Osteoblast (primary cell): ENCODE measurements at regions not wholly inside any gene's neighbourhood (a gene's known extent, or its start where the extent isn't known, plus 50 kb on each side); places are given as distances from the start of the nearest gene placed in this dataset.

Source experiments
- DNase-seq: peaks from one replicate; pipeline ENCODE4 v3.0.0; 2011; ENCODE audit warnings: low spot score, mixed read lengths; ENCODE audit not compliant: insufficient read length; ENCODE audit errors: missing footprints
- H2AFZ ChIP-seq: 2 replicates; pipeline ENCODE4 v1.6.0; 2011; ENCODE audit warnings: mild to moderate bottlenecking, low read length
- H3K27ac ChIP-seq: 2 replicates; pipeline ENCODE4 v1.5.1; 2011; ENCODE audit warnings: mild to moderate bottlenecking, low read depth, low read length, moderate library complexity
- H3K27me3 ChIP-seq: 2 replicates; pipeline ENCODE4 v1.6.0; 2012; ENCODE audit warnings: mild to moderate bottlenecking, control low read depth, inconsistent platforms, low read length, moderate library complexity; ENCODE audit not compliant: insufficient read depth
- H3K36me3 ChIP-seq: 2 replicates; pipeline ENCODE4 v1.5.1; 2011; ENCODE audit warnings: mild to moderate bottlenecking, low read length, control low read depth, moderate library complexity; ENCODE audit not compliant: insufficient read depth
- H3K4me1 ChIP-seq: 2 replicates; pipeline ENCODE4 v1.5.1; 2011; ENCODE audit warnings: mild to moderate bottlenecking, low read length, control low read depth, moderate library complexity; ENCODE audit not compliant: insufficient read depth
- H3K4me2 ChIP-seq: 2 replicates; pipeline ENCODE4 v1.6.0; 2011; ENCODE audit warnings: mild to moderate bottlenecking, low read length; ENCODE audit not compliant: insufficient read depth
- H3K4me3 ChIP-seq: fragments of 200-600 bp; sonication (generic); 3 replicates; pipeline ENCODE4 v1.5.1; 2012; ENCODE audit warnings: mild to moderate bottlenecking, low read length, inconsistent platforms; ENCODE audit not compliant: insufficient read depth
- H3K79me2 ChIP-seq: 2 replicates; pipeline ENCODE4 v1.6.0; 2012; ENCODE audit warnings: mild to moderate bottlenecking, low read length, control low read depth, inconsistent platforms; ENCODE audit not compliant: insufficient read depth
- H3K9me3 ChIP-seq: 2 replicates; pipeline ENCODE4 v1.5.1; 2011; ENCODE audit warnings: low read depth, low read length, control low read depth
- H4K20me1 ChIP-seq: 2 replicates; pipeline ENCODE4 v1.6.0; 2012; ENCODE audit warnings: mild to moderate bottlenecking, low read length, control low read depth; ENCODE audit not compliant: insufficient read depth
- CTCF ChIP-seq: IDR thresholded peaks from 2 replicates; pipeline ENCODE4 v1.5.1; 2011; ENCODE audit warnings: mild to moderate bottlenecking, low read depth, low read length, moderate library complexity; ENCODE audit errors: extremely low read depth

GRCh38 chr7:124369310-124369709, 336.4 kb upstream of the TMEM229A start:
- Histone ChIP-seq H3K79me2 (no peaks in the 10 kb centered on the region), H2AFZ (no peak overlapping the region), H4K20me1 (no peaks in the 10 kb centered on the region), H3K4me3 (no peak overlapping the region), H3K36me3 (no peaks in the 10 kb centered on the region), H3K27ac (no peak overlapping the region), H3K4me2 (no peak overlapping the region), H3K27me3 (no peaks in the 10 kb centered on the region), H3K9me3 (no peaks in the 10 kb centered on the region), H3K4me1 (no peaks in the 10 kb centered on the region)
- TF ChIP-seq CTCF: no peak
- no peak for DNase-seq

GRCh38 chr7:124366118-124366517, 333.3 kb upstream of the TMEM229A start:
- no peak overlapping the region for H3K4me2 ChIP-seq
- no peaks in the 10 kb centered on the region for H3K36me3 ChIP-seq

GRCh38 chr7:124364283-124364682, 331.4 kb upstream of the TMEM229A start:
- H3K4me2 ChIP-seq: no peak overlapping the region
- no peaks in the 10 kb centered on the region for H3K27me3 ChIP-seq
- no peak overlapping the region for H3K4me3 ChIP-seq
- no peaks in the 10 kb centered on the region for H3K9me3 ChIP-seq
- no peaks in the 10 kb centered on the region for H3K4me1 ChIP-seq
- no peaks in the 10 kb centered on the region for H4K20me1 ChIP-seq
- no peak for TF ChIP-seq CTCF
- no peak overlapping the region for H2AFZ ChIP-seq
- no peaks in the 10 kb centered on the region for H3K36me3 ChIP-seq
- H3K79me2 ChIP-seq: no peaks in the 10 kb centered on the region
- no peak overlapping the region for H3K27ac ChIP-seq
- DNase-seq: no peak

More at GRCh38 chr7:124366118-124366517, 333.3 kb upstream of the TMEM229A start:
- Histone ChIP-seq H2AFZ (no peak overlapping the region), H3K27me3 (no peaks in the 10 kb centered on the region), H3K4me1 (no peaks in the 10 kb centered on the region), H3K9me3 (no peaks in the 10 kb centered on the region), H3K79me2 (no peaks in the 10 kb centered on the region), H4K20me1 (no peaks in the 10 kb centered on the region), H3K4me3 (no peak overlapping the region), H3K27ac (no peak overlapping the region)
- no peak for TF ChIP-seq CTCF
- no peak for DNase-seq

GRCh38 chr7:124354201-124354600, 321.3 kb upstream of the TMEM229A start:
- DNase-seq: no peak
- H3K27ac ChIP-seq: no peak overlapping the region
- H3K4me2 ChIP-seq: no peak overlapping the region
- no peaks in the 10 kb centered on the region for H3K36me3 ChIP-seq
- no peak for TF ChIP-seq CTCF
- no peaks in the 10 kb centered on the region for H3K4me1 ChIP-seq
- no peak overlapping the region for H3K4me3 ChIP-seq
- H3K27me3 ChIP-seq: no peaks in the 10 kb centered on the region
- H3K9me3 ChIP-seq: no peaks in the 10 kb centered on the region
- H4K20me1 ChIP-seq: no peaks in the 10 kb centered on the region
- no peaks in the 10 kb centered on the region for H3K79me2 ChIP-seq
- H2AFZ ChIP-seq: no peak overlapping the region
